B cell (primary cell): ENCODE measurements at regions not wholly inside any gene's neighbourhood (a gene's known extent, or its start where the extent isn't known, plus 50 kb on each side); places are given as distances from the start of the nearest gene placed in this dataset.

Experiments used
- ATAC-seq: fragments of 200-7000 bp; cut with Tn5 transposase; one replicate; pipeline ENCODE4 v1.10.0; 2021; ENCODE audit warnings: low read depth, mild to moderate bottlenecking, moderate number of reproducible peaks, moderate library complexity
- CTCF ChIA-PET: fragments of 350-600 bp; sonication (Branson Sonifier 250); formaldehyde crosslinking; loops from one replicate; lab custom pipeline; 2021; ENCODE audit warnings: antibody characterized with exemption, inconsistent platforms; lab: Charles Lee
- POLR2A ChIA-PET: fragments of 350-600 bp; sonication (Branson Sonifier 250); formaldehyde crosslinking; loops from one replicate; lab custom pipeline; 2021; ENCODE audit warnings: antibody characterized with exemption; lab: Charles Lee
- DNase-seq: peaks from one replicate; pipeline ENCODE4 v3.0.0; 2013
- H2AFZ ChIP-seq: 2 replicates; pipeline ENCODE4 v1.6.1; 2012; ENCODE audit warnings: mild to moderate bottlenecking, low read depth, low read length; ENCODE audit not compliant: insufficient read depth, poor library complexity, severe bottlenecking
- H3K27ac ChIP-seq, 2 donors: 1 replicate in 1 of 2; 2 replicates in 1 of 2; pipeline ENCODE4 v1.5.1; 2012 to 2013; ENCODE audit warnings: low read length in 2 of 2, mild to moderate bottlenecking in 2 of 2, moderate library complexity in 1 of 2
- H3K27me3 ChIP-seq, 4 experiments: fragments of 200-600 bp in 1 of 4; sonication (generic) in 1 of 4; replicated peaks in 1 of 4; 1 replicate in 2 of 4; 2 replicates in 2 of 4; pipeline versions ENCODE4 v1.6.1 to v1.7.0; 2013 to 2016; ENCODE audit warnings: low read length in 3 of 4, mild to moderate bottlenecking in 2 of 4, mixed read lengths in 1 of 4, moderate library complexity in 1 of 4; ENCODE audit not compliant: insufficient read depth in 4 of 4, control insufficient read depth in 3 of 4; ENCODE audit errors: control extremely low read depth in 1 of 4
- H3K36me3 ChIP-seq, 2 experiments: replicated peaks in 1 of 2; 1 replicate in 1 of 2; 2 replicates in 1 of 2; pipeline versions ENCODE4 v1.6.1 to v1.7.1; 2013; ENCODE audit warnings: low read length in 1 of 2; ENCODE audit not compliant: insufficient read depth in 2 of 2, control insufficient read depth in 1 of 2; ENCODE audit errors: control extremely low read depth in 1 of 2, extremely low read depth in 1 of 2
- H3K4me1 ChIP-seq, 2 donors: fragments of 200-600 bp in 1 of 2; sonication (generic) in 1 of 2; 1 replicate in 1 of 2; 2 replicates in 1 of 2; pipeline versions ENCODE4 v1.5.1 to v1.6.1; 2013 to 2017; ENCODE audit warnings: low read length in 2 of 2; ENCODE audit not compliant: control insufficient read depth in 2 of 2, insufficient read depth in 2 of 2
- H3K4me2 ChIP-seq: replicated peaks from 2 replicates; pipeline ENCODE3; 2012; ENCODE audit warnings: mild to moderate bottlenecking, low read depth, low read length; ENCODE audit not compliant: poor library complexity, severe bottlenecking
- H3K4me3 ChIP-seq, 5 experiments: fragments of 200-600 bp in 1 of 5; sonication (generic) in 1 of 5; 1 replicate in 3 of 5; 2 replicates in 2 of 5; pipeline versions ENCODE4 v1.5.1 to v1.7.0; 2011 to 2016; ENCODE audit warnings: low read length in 4 of 5, mild to moderate bottlenecking in 4 of 5, low read depth in 2 of 5, control low read depth in 1 of 5, moderate library complexity in 1 of 5; ENCODE audit not compliant: insufficient read depth in 1 of 5; ENCODE audit errors: control extremely low read depth in 1 of 5, extremely low read depth in 1 of 5
- H3K79me2 ChIP-seq: fragments of 200-600 bp; sonication (generic); one replicate; pipeline ENCODE4 v1.6.0; 2016; ENCODE audit warnings: low read length; ENCODE audit not compliant: control insufficient read depth, insufficient read depth
- H3K9ac ChIP-seq: fragments of 200-600 bp; sonication (generic); 2 replicates; pipeline ENCODE4 v1.6.1; 2017; ENCODE audit warnings: mild to moderate bottlenecking, low read length, moderate library complexity
- H3K9me3 ChIP-seq, 3 donors: one replicate each; pipeline versions ENCODE4 v1.6.1 to v1.7.1; 2013; ENCODE audit warnings: low read length in 2 of 3; ENCODE audit not compliant: control insufficient read depth in 2 of 3, insufficient read depth in 1 of 3; ENCODE audit errors: control extremely low read depth in 1 of 3
- H4K20me1 ChIP-seq: 2 replicates; pipeline ENCODE4 v1.6.0; 2012; ENCODE audit warnings: mild to moderate bottlenecking, low read length; ENCODE audit not compliant: insufficient read depth, control insufficient read depth, poor library complexity, severe bottlenecking
- H3K27ac Mint-ChIP-seq: one replicate; pipeline ENCODE4 v1.8.0; 2021; ENCODE audit warnings: mixed read lengths
- H3K27me3 Mint-ChIP-seq: one replicate; pipeline ENCODE4 v1.8.0; 2021; ENCODE audit warnings: mixed read lengths
- H3K4me1 Mint-ChIP-seq: one replicate; pipeline ENCODE4 v1.8.0; 2021; ENCODE audit warnings: mixed read lengths
- H3K4me3 Mint-ChIP-seq: one replicate; pipeline ENCODE4 v1.8.0; 2021; ENCODE audit warnings: mixed read lengths
- H3K9me3 Mint-ChIP-seq: one replicate; pipeline ENCODE4 v1.8.0; 2022; ENCODE audit warnings: mixed read lengths; ENCODE audit not compliant: insufficient read depth
- CTCF ChIP-seq: fragments of 200-600 bp; IDR thresholded peaks from one replicate; pipeline ENCODE4 v1.8.0; 2022; ENCODE audit warnings: antibody characterized with exemption, mild to moderate bottlenecking
- EZH2 ChIP-seq: IDR thresholded peaks from 2 replicates; pipeline ENCODE4 v1.6.1; 2012; ENCODE audit warnings: borderline replicate concordance, low read depth, mild to moderate bottlenecking, moderate library complexity, low read length; ENCODE audit not compliant: insufficient read depth, poor library complexity, severe bottlenecking
- WGBS: methylation state at CpG from one replicate; pipeline ENCODE4 v1.1.5; 2013; ENCODE audit warnings: missing lambda C conversion rate; ENCODE audit not compliant: insufficient coverage; 5-methylcytosine and 5-hydroxymethylcytosine counted together
- intact Hi-C: fragments of 100-400 bp; cut with micrococcal nuclease; formaldehyde crosslinking; loops from one replicate; pipeline ENCODE4 v1.10.0; 2022

GRCh38 chr1:60828944-60829343 is 253.4 kb upstream of the NFIA start:
- intact Hi-C loops = no loop called here

More at GRCh38 chr1:60828944-60829343, 253.4 kb upstream of the NFIA start:
- Histone ChIP-seq H3K27ac (no peak overlapping the region), H3K4me3 (no peak overlapping the region), H4K20me1 (no peaks in the 10 kb centered on the region), H3K9me3 (peaks cover 0 to 4% (median 0%) of the 10 kb centered on the region in 3 donors), H3K9ac (no peak overlapping the region), H3K79me2 (no peaks in the 10 kb centered on the region), H3K36me3 (no peaks in the 10 kb centered on the region), H2AFZ (no peak overlapping the region), H3K4me2 (no peak overlapping the region), H3K4me1 (no peaks in the 10 kb centered on the region), H3K27me3 (no peaks in the 10 kb centered on the region)
- TF ChIP-seq EZH2 (no peak), CTCF (no peak)
- no peaks in the 10 kb centered on the region for H3K4me1 Mint-ChIP-seq
- no peak overlapping the region for H3K27ac Mint-ChIP-seq
- H3K27me3 Mint-ChIP-seq = peaks cover 13% of the 10 kb centered on the region
- ChIA-PET CTCF (no interaction called here), POLR2A (no interaction called here)
- DNase-seq = no peak
- H3K4me3 Mint-ChIP-seq = no peak overlapping the region
- H3K9me3 Mint-ChIP-seq = peaks cover 3% of the 10 kb centered on the region
- ATAC-seq = no peak
- 87% methylated on average over 3 of the region's 3 CpGs for WGBS
